NCI-H2171 (cell line): ENCODE measurements at regions not wholly inside any gene's neighbourhood (a gene's known extent, or its start where the extent isn't known, plus 50 kb on each side); places are given as distances from the start of the nearest gene placed in this dataset.

Experiments
- DNase-seq: peaks from one replicate; lab custom pipeline; 2025; lab: John Stamatoyannopoulos, UW

- no peak for DNase-seq
Observed at GRCh38 chr11:92707665-92708064, 261.8 kb upstream of the MTNR1B start.

DNA sequence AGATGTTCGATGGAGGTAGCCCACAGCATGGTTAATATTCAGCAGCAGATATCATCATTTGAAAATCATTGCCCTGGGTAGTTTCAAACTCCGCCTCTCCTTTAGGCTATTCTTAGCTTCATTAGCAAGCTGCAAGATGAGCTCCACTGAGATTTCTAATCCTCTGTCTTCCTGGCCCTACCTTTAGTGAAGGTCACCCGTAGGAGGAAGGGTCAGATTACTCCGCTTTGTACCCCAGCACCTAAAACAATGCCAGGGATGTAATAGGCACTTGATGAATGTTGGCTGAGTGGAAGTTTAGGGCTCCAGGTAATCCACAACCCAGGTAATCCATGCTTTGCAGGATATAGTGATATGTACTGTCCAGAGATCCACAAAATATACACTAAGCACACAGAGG is 260.1 kb upstream of the MTNR1B start:
- no peak for DNase-seq

- no peak for DNase-seq
Observed at GRCh38 chr11:92711926-92712325, 257.5 kb upstream of the MTNR1B start.

DNA sequence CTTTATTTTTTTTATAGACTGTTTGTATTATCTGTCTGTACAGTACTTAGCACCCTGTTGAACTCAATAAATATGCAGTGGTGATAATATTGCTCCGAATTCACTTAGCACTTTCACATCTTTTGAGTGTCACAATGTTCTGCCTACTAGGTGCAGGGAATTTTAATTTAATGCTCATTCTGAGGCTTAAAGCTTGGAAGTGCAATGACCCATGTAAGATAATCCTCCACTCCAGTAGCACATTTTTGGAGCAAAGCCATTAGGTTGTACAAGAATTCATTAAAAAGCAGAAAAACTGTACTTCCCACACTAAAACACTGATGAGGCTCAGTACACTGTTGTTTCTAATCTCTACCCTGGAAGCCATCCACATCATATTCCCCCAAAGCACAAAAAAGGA is 255.3 kb upstream of the MTNR1B start:
- DNase-seq = no peak

- no peak for DNase-seq
Observed at GRCh38 chr11:92717240-92717639, 252.2 kb upstream of the MTNR1B start.

DNA sequence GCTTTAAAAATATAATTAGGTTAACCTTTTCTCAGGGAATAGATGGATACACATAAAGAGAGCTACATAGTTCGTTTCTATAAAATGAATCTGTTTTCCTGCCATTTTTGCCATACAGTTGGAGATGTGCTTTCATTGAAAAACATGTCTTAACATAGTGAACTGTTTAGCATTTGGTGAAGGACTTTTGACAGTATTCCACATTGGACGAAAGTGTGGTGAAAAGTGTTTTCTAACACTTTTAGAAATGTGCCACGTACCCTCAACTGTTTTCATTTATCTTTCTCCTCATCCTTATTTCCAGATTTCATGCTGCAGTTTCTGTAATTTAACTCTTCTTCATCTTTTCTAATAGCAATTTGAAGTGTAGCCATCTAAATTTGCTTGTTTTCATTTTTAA is 249.1 kb upstream of the MTNR1B start:
- DNase-seq = no peak

DNA sequence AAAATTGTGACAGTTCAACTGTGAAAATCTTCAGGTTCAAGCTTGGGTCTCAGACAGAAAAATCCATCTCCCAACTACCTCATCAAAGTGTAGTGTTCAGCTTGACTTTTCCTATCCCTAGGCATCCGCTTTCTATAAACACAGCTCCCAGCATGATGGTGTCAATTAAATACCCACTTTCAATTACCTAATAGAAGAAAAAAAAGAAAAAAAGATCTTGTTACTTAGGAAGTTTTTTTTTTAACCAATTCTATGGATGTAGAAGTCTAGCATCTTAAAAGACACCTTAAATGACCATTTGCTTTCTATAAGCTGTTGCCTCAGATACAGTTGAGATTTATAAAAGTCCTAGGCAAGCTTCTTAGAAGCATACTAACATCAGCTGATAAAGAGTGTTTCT is 244.1 kb upstream of the MTNR1B start:
- no peak for DNase-seq

DNA sequence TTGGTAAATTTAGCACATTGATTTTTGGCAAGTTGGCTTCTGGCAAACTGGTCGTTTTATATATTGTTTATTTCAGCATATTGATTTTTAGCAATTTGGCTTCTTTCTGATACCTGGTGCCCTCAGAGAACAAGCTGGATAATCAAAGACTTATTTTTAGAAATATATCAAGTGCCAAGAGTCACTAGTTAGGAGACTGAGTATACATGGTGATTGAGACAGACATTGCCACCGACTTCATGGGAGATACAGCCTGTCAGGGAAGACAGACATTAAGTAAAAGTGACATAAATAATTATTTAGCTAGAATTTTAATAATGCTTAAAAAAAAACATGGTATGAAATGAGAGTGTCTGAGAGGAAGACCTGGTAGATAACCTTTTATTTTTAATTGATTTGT is 242.3 kb upstream of the MTNR1B start:
- no peak for DNase-seq

GRCh38 chr11:92727769-92728168 is 241.7 kb upstream of the MTNR1B start:
- DNase-seq = no peak

DNA sequence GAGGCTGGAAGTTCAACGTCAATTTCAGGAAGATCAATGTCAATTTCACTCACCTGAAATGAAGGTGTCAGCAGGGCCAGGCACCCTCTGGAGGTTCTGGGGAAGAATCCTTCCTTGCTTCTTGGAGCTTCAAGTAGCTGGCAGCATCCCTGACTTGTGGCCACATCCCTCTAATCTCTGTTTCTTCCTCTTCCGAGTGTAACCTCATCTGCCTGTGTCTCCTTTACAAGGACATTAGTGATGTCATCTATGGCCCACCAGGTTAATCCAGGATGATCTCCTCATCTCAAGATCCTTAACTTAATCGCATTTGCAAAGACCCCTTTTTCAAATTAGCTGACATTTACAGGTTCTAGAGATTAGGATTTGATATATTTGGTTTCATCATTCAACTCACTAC is 240.8 kb upstream of the MTNR1B start:
- no peak for DNase-seq

DNA sequence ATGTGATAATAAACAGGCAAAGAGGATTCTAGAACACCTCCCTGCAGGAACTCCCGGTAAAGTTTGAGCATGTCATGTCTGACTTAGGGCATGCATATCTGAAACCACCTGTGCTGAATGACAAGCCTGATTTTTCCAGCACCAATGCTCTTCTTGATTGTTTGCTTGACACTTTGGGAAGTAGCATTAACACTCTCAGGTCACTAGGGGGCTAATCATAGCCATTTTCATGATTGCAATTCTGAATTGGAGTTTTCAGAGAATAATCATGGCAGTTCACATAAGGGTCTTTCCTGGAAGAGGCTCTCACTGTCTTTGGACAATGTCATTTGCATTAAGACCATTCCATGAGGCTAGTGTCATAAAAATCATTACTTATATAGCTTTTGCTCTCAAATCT is 234.4 kb upstream of the MTNR1B start:
- no peak for DNase-seq

- DNase-seq = no peak
Observed at GRCh38 chr11:92738276-92738675, 231.2 kb upstream of the MTNR1B start.

GRCh38 chr11:92739041-92739440 is 230.4 kb upstream of the MTNR1B start:
- DNase-seq = no peak

- no peak for DNase-seq
Observed at GRCh38 chr11:92739491-92739890, 230.0 kb upstream of the MTNR1B start.

- no peak for DNase-seq
Observed at GRCh38 chr11:92740276-92740675, 229.2 kb upstream of the MTNR1B start.

DNA sequence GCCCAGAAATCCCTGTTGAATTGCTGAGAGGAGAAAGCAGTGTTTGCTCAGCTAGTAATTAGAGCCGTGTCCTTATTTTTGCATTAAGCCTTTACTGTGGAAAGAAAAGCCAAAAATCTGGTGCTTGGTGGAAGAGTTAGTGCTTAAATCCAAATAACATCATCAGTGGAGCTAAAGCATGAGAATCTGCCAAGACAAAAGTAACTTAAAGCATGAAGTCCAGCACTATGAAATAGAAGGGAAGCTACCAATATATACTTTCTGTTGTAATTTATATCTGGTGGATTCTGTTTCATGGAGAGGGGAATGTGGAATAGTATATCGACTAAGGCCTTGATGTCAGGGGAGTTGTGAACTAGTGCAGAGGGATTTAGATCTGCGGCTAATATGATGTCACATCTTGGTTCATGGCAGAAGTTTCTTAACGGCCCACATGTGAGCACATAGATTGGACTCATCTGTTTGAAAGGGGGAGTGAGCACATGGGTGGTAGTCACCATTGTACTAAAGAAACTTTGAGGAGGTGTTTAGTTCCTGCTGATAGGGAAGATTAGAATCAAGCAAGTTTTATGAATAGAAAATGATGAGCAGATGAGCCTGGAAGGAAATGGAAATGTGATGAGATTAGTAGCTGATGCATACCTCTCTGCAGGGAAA is 224.4 kb upstream of the MTNR1B start:
- no peak for DNase-seq

DNA sequence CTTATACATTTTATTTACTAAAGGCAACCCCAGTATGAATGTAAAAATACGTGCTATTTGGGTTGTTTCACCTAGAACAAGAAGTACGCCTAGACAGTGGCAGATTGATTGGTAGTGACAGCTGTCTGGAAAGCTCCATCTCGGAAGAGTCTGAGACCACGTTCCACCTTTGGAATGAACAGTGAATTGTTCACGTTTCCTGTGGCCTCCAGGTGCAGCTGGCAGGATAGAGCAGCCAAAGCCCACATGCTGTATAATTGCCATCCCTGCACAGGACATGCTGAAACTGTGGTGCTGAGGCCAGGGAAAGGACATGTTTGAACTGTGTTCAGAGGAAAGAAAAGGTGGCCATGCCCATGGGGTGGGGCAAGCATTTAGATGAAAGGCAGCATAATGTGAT is 218.7 kb upstream of the MTNR1B start:
- no peak for DNase-seq

GRCh38 chr11:92751594-92751993 is 217.9 kb upstream of the MTNR1B start:
- peak; percentile 49 for DNase-seq

GRCh38 chr11:92752122-92752521 is 217.3 kb upstream of the MTNR1B start:
- DNase-seq = no peak

DNA sequence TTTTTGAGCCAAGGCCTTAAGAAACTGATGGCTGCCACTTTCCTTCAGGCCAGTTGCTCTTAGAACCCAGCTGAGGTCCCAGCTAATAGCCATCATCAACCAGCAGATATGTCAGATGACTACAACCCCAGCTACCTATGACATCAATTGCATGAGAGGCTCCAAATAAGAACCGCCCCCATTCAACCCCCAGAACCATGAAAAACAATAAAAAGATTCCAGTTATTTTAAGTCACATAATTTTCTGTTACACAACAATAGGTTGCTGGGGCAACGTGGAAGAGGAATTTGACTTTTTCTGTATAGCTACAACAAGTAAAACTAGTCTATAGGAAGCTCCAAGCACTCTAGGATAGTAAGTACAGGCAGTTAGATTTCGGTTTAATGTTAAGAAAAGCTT is 216.3 kb upstream of the MTNR1B start:
- DNase-seq = no peak

DNA sequence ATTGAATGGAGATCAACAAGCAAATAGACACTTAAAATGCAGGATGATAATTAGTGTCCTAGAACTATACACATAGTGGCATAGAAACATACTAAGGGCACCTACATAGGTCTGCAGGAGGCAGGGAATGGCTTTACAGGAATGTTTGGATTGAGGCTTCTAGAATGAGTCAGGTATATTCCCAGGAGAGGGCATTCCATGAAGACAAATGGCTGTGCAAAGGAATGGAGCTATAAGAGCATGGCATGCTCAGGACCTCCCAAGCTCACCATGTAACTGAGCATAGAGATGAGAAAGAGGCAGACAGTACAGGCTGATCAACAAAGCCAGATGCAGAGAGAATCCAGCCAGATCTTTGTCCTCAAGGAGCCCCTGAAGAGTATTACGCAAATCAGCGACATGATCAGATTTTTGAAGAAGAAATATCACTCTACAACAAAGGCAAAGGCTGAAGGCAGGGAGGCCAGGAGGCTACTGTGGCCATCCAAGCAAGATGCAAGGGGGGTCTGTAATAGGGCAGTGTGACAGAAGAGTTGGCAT is 211.1 kb upstream of the MTNR1B start:
- no peak for DNase-seq

DNA sequence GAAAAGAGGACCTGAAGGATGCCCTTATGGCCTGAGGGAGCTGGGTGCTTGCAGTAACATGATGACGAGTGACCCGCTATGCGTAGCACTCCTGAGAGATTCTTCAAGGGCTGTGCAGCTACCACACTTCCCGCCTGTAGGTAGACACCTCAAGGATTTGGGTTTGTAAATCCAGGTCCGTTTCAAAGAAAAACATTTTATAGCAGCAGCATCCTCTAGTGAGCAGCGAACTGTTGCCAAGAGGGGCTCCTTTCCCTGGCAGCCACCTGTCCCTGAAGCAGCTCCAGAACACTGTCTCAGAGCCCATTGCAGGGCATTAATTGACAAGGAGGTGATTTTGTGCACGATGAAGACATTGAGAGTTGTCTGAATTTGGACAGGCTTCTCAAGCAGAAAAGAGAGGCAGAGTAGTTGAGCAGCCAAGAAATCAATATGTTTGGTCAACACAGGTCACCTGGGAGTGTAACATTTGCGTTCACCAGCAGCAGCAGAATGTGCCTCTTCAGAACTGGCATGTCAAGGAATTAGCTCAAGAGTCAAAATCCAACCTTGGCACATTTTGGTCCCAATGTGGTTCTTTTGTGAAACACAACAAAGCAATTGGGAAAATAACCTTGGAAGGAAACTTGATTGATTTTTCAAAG is 209.8 kb upstream of the MTNR1B start:
- no peak for DNase-seq

GRCh38 chr11:92762121-92762540 is 207.3 kb upstream of the MTNR1B start:
- no peak for DNase-seq

GRCh38 chr11:92763336-92763735 is 206.1 kb upstream of the MTNR1B start:
- no peak for DNase-seq
